GM03348 (cell line): ENCODE measurements at regions not wholly inside any gene's neighbourhood (a gene's known extent, or its start where the extent isn't known, plus 50 kb on each side); places are given as distances from the start of the nearest gene placed in this dataset.
"Not testable (repeated sequence)": the region's sequence is repeated elsewhere in the genome, so short reads cannot be mapped to it uniquely, and the experiment has no call there.

Experiments
- DNase-seq: peaks from one replicate; pipeline ENCODE4 v3.0.0; 2012; ENCODE audit warnings: low spot score

DNA sequence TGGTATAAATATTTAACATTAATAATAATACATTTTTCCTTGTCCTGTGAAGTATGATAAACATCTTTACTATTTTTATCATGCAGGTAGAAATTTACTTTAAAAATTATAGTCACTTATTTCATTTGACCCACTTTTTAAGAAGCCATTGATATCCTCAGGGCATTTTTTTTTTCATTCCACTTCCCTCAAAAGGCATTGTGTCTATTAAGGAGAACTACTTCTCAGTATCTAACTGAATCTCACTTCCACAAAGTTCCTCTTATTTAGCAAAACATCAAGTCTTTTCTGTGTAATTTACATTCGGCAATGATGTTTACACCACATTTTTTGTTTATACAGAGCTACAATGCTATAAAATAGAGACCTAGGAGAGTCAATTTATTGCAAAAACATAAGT, 388.2 kb upstream of the AKR1E2 start:
- DNase-seq, result no peak

DNA sequence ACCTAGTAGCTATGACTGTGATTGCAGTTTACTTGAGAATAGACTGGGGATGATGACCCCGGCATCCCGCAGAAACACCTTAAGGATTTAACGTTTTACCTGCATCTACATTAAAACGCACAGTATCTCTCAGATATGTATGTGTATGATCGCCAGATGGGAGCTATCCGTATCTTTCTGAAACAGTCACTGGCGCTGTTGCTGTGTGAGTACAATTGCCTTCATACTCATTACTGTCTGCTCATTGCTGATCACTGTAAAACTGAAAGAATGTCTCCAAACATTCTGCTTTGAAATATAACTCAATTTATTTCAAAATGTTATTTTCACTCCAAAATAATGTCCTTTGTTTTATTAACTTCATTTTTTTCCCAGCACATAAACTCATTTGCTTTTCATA, 388.9 kb upstream of the AKR1E2 start:
- DNase-seq, result no peak

DNA sequence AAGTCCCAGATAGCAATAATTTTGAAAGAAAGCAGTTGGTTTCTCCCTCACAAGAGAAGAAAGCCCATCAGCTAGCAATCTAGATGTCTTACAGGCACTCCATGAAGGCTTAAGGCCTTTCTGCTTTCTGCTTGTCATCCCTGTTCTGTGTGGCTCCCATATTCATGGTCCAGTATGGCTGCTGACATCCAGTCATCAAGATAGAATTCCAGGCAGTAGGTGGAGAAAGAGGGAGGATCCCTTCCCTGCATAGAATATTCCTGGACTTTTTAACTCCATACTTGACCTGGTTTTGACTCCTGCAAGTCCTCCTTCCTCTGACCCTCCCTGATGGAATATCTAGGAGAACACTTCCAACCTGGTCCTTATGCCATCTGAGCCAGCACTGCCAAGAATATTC, 389.9 kb upstream of the AKR1E2 start:
- DNase-seq, result no peak

DNA sequence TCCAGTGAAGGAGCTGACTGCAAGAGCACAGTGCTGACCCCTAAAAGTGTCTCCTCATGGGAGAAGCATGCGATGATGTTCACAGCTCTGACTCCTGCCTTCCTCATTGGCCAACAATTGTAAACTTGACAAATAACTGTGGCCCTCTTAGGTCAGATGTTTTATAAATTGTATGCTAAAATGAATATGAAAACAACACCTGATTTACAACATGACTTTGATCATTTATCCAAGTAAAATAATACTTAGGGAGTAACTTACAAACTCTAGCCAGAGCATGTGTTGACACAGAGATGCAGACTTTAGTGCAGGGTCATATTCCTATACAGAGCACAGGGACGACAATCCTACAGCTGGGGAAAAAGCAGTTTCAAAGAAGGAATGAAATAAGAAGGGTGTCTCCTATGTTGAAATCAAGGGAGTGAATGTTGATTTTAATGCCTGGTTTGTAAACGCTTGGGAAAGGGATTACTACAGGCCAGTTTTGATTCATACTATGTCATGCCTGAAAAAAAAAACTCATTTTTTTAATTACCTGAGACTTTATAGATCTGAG, 391.4 kb upstream of the AKR1E2 start:
- no peak for DNase-seq

DNA sequence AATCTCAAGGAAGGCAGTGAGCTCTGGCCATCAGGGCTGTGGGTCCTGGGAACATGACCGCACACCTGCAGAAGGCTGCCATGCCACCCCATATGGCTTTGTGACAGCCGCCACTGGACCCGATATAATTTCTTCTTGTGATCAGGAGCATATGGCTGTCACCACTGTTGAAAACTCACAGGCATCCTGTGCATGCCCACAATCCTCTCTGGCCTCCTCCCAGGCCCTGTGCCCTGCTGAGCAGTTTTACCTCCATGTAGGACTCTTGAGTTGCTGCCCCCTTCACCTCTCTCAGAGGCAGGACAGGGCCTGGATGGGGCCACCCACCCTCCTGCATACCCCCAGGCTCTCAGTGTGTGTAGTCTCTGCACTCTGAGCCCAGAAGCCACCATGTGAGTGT, 391.9 kb upstream of the AKR1E2 start:
- DNase-seq, result no peak

DNA sequence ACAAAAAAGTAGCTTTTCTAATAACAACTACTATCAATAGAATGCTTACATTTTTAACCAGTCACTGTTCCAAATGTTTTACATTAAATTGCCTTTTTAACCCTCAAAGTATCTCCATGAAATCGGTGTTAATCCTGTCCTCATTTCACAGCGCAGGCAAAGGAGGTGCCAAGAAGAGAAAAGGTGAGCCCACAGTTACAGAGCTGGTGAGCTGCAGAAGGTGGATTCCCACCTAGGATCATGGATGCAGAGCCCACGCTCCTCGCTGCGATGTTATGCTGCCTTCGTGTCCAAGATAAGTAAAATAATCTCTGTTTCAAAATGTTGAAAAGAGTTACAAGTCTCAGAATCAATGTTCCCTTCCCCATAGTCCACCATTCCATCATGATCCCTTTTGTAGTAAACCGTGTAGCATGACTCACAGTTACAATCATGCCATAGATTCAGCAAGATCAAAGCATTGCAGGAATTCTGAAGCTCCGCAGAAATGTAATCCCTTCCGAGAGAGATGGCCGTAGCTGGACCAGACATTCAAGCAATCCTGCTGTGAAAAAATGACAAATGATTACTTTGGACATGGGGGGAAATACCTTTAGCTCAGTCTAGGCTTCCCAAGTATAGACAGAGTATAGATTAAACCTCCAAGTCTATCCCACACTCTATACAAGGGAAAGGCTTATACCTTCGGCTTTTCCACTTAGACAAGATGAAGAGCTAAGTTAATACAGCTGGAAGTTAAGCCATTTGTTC, 394.7 kb upstream of the AKR1E2 start:
- DNase-seq, result no peak

DNA sequence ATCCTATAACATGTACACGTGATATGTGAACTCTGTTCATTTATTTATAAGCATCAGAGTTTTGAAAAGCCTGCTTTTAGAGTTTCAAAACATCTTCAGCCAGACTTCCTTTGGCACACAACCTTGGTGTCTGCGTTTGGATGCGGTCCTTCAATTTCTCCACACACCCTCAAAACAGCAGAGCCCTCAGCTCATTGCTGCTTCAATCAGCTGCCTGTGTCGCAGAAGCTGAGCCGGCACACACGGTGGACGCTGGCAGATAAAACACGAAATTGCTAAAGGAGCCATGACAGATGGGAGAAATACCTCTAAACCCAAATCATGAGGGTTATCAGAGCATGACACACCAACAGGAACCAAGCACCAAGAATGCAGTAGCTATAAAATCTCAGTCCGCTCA, 396.4 kb upstream of the AKR1E2 start:
- DNase-seq, result no peak

DNA sequence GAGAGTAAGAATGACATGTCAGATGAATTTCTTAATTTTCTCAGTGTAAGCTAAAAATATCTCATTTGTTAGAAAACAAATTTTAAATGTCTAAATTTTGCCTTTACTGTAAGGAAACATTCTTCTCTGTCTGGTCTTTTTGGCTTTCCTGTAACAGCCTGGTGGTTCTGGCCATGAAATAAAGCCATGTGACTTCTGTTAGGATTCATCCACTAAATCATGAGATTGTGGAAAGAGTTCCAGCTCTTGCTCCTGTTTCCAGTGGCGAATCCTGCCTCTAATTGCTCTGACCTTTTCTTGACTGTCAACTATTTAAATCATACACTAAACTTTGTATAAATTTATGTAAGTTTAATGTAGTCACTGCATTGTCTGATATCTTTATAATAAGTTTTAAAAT, 398.5 kb upstream of the AKR1E2 start:
- peak; percentile 15 for DNase-seq

DNA sequence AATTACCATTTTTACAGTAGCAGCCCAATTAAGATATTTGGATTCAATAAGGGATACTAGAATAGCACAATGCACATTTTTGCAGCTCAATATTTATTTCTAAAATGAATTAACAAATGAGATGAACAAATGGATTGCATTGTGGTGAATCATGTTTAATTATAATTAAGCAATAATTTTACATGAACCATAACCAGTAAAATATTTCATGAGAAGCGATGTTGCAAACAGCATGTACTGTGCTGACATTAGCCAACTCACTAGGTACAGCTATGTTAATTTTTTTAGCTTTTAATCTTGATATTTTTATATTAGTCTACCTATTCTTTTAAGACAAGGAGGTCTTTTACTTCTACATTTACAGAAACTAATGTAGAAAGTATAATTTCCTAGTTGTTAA, 399.1 kb upstream of the AKR1E2 start:
- DNase-seq, result peak; percentile 18

DNA sequence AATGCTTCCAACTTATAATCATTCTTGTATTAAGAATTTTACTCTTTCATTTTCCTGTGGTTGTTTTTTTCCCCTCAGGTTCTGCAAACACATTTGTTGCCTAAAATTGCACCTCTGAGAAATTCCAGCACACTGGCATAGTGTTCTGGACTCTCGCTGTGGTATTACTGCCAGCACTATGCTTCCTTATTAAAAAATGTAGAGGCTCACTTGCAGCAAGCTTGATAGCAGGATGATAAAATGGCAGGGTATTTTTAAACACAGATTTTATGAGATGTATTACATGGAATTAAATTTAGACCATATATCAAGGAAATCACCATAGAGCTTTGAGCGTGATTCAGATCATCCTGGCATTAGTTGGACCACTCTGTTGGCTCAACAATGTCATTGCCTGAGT, 416.7 kb upstream of the AKR1E2 start:
- DNase-seq, result no peak

DNA sequence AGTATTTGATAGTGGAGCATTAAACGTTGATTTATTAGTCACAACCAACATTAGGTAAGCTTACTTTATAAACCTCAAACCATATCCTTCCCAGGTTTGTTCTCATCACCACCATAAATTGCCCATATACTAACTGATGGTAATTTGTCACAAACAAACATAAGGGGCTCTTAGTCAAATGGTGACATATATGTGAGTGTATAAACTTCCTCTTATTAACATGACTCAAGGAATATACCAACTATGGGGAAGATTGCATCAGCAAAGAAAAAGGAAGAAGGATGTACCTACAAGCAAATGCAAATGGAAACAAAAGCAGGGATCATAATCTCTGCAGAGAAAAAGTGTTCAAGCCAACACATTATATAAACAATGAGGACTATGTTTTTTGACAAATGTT, 418.2 kb upstream of the AKR1E2 start:
- peak; percentile 20 for DNase-seq

DNA sequence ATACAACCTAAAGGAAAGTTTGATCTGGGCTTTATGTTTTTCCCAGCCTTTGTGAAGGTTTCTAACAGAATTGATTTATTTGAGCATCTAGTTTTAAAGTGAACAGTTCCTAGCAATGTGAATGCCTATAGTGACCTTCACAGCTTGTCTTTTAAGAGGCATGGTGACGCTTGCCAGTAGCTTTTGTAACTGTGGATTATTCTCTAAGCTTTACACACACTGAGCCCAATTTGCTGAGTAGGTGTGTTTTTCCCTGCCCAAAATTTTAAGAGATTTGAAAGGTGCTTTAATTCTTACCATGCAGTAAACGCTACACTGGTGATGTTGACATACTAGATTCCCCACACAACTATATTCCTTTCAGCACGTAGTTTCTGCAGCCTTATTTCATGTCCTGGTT, 420.2 kb upstream of the AKR1E2 start:
- no peak for DNase-seq

DNA sequence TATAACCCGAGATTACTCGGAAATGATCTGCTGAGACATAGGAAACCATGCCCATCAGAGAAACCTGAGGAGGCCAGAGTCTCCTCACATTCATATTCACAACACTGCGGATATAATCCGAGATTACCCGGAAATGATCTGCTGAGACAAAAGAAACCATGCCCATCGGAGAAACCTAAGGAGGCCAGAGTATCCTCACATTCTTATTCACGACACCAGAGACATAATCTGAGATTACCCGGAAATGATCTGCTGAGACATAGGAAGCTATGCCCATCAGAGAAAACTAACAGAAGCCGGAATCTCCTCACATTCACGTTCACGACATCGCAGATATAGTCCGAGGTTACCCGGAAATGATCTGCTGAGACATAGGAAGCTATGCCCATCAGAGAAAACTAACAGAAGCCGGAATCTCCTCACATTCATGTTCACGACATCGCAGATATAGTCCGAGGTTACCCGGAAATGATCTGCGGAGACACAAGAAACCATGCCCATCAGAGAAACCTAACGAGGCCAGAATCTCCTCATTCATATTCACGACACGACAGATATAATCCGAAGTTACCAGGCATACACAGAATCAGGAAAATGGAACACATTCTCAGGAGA, 422.3 kb upstream of the AKR1E2 start:
- DNase-seq, result no peak

DNA sequence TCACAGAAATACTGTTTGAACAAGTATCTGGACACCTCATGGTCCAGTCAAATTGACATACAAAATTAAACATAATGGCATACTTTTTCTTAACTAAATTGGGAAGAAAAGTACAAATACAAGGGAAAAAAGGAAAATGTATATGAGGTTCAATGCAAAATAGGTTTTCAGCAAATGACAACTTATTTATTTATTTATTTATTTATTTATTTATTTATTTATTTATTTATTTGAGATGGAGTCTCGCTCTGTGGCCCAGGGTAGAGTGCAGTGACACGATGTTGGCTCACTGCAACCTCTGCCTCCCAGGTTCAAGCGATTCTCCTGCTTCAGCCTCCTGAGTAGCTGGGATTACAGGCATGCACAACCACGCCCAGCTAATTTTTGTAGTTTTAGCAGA, 424.9 kb upstream of the AKR1E2 start:
- DNase-seq, result not testable (repeated sequence)

DNA sequence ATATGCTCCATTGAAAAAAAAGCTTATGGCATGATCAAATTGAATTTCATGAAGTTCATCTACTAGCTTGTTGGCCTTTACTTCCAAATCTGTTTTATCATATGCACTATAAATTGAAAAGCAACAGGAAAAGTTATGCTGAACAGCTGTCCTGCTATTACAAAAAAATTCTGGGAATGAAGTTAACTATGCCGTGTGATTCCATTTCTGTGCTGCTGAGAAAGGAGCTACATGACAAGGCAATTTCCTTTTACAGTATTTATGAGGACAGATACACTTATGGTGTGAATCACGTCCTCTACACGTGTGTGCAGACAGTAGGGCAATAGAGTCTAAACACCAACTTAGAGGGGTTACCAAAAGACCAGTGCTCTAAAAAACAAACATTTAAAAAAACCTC, 426.5 kb upstream of the AKR1E2 start:
- peak; percentile 13 for DNase-seq

DNA sequence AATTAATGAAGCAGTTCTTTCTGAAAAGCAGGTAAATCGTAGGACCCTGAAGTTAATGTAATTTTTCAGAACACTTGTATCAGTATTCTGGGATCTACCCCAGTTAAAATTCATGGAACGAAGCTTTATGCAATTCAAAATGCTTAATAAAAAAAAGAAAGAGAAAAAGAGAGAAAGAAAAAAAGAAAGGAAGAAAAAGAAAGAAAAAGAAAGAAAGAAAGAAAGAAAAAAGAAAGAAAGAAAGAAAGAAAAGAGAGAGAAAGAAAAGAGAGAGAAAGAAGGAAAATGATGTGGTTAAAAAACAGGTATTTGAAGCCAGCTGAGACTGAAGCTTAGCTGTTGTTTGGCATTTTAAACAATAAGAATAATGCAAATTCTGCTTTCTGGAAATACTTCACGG, 427.4 kb upstream of the AKR1E2 start:
- no peak for DNase-seq

DNA sequence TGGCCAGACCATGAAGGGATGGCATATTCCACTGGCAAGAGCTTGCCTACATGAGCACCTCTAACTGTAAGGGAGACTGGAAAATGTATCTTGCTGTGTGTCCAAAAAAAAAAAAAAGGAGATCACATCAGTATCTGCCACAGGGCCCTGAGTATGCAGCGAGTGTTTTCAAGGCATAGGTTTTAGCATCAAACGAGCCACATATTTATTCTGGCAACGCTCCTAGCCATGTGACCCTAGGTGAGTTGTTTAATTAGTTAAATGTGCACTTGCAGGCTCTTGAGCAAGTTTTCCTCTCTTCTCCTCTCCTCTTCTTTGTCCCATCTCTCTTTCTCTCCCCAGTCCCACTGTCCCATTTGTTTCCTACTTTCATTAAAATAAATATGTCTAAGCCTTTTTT, 428.7 kb upstream of the AKR1E2 start:
- DNase-seq, result no peak

DNA sequence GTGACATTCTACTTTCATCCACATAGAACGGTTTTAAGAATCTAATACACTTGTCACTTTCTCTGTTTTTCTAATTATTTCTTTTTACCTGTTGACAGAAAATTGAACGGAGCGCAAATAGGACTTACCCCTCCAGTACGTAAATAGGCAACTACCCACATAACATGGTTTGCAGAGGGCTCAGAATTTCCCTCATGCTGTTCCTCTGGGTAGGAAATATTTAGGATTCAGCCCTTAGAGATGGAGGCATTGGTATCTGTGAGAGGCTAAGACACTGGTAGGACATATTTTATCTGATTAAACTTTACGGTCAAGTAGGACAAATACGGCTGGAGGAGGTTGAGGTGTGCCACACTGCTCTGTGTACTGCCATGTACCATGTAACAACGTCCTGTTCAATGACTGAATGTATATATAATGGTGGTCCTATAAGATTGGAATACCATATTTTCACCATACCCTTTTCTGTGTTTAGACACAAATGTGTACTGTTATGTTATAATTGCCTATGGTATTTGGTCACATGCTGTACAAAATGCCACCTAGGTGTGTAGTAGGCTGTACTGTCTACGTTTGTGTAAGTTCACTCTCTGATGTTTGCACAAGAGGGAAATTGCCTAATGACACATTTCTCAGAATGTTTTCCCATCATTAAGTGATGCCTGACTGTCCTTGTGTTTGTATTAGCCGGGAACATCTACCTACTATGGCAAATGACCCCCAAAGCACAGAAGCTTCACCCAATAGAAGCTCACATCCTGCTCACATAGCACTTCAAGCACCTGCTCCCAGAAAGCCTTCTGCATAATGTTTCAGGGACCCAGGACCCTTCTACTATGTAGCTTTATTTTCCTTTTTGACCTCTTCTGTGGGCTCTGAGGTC, 429.4 kb upstream of the AKR1E2 start:
- no peak for DNase-seq

DNA sequence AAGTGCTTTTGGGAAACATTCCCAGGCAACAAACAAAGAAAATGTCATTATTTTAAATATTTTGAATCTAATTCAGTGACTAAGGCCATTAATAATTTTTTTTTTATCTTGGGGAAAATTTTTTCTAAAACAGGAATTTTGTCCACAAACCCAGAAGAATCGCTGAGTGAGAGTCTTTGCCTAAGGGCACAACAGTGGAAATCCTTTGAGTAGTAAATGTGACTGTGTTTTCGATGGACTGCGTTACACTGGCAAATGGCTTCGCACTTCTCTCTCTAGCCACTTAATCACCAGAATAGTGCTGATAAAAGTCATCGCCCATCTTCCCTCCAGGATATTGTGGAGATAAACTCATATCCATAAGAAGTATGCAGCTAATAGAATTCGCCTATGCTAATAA, 430.3 kb upstream of the AKR1E2 start:
- DNase-seq, result no peak

DNA sequence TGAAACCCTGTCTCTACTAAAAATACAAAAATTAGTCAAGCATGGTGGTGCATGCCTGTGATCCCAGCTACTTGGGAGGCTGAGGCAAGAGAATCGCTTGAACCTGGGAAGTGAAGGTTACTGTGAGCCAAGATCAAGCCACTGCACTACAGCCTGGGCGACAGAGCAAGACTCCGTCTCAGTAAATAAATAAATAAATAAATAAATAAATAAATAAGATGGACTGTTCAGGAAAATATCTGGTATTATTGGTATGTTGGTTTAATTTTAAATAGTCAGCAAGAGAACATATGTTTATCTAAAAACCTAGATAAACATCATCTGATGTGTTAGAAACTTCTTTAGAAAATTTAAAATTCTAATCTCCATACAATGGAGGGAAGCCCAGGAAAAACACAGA, 431.6 kb upstream of the AKR1E2 start:
- not testable (repeated sequence) for DNase-seq

DNA sequence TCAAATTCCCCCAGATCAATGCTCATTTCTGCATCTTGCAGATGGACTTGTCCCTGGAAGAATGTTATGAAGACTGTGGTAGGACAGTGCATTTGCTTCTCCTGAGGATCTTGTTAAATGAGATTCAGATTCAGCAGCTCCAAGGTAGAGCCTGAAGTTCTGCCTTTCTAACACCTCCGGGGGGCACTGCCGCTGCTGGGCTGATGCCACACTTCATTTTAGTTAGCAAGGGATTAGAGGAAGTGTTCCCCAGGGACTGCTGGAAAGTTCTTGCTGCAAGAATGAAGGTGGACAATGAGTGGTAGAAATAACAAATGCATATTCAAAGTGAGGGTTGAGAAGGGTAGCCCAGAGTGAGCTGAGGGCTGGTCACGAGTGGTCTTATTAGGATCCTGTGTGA, 434.3 kb upstream of the AKR1E2 start:
- DNase-seq, result no peak

DNA sequence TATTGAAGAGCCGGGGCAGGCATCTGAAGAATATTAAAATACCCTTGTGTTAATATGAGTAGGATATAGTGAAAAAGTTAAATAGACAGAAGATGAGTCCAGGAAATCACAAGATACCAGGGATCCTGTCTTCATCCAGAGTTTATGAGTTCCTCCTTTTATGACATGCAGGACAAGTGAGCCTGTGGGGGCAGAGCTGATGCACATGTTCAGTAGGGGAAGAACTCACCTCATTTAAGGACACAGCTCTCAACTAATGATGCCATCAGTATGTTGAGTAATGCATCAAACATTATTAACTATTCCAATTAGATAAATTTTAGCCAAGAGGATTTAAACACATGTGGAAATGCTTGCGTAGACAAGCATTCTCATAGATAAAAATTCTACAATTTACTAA, 435.8 kb upstream of the AKR1E2 start:
- no peak for DNase-seq
